NK-92 (cell line): ENCODE measurements at regions not wholly inside any gene's neighbourhood (a gene's known extent, or its start where the extent isn't known, plus 50 kb on each side); places are given as distances from the start of the nearest gene placed in this dataset.
"Not testable (repeated sequence)": the region's sequence is repeated elsewhere in the genome, so short reads cannot be mapped to it uniquely, and the experiment has no call there.

Experiments
- DNase-seq: peaks from one replicate; lab custom pipeline; 2025; ENCODE audit not compliant: unreplicated experiment; lab: John Stamatoyannopoulos, UW

DNA sequence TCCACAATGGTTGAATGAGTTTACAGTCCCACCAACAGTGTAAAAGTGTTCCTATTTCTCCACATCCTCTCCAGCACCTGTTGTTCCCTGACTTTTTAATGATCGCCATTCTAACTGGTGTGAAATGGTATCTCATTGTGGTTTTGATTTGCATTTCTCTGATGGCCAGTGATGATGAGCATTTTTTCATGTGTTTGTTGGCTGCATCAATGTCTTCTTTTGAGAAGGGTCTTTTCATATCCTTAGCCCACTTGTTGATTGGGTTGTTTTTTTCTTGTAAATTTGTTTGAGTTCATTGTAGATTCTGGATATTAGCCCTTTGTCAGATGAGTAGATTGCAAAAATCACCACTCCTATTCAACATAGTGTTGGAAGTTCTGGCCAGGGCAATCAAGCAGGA is 287.6 kb upstream of the RASGRP1 start:
- not testable (repeated sequence) for DNase-seq

DNA sequence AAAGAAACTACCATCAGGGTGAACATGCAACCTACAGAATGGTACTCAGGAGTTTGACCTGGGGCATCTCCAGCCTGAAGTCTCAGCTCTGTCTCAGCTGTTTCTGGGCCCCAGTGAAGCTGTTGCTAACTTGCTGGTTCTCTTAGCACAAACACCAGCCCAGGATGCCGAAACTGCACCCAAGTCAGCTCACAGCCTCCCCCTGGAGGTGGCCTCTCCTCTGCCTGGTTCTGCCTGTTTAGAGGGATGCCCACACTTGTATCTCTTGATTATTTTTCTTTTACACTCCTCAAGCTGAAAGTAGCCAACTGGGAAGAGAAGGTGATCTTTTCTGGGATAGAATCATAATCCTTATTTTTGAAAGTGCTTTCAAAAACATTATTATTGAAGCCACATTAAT is 289.0 kb upstream of the RASGRP1 start:
- DNase-seq, result no peak

DNA sequence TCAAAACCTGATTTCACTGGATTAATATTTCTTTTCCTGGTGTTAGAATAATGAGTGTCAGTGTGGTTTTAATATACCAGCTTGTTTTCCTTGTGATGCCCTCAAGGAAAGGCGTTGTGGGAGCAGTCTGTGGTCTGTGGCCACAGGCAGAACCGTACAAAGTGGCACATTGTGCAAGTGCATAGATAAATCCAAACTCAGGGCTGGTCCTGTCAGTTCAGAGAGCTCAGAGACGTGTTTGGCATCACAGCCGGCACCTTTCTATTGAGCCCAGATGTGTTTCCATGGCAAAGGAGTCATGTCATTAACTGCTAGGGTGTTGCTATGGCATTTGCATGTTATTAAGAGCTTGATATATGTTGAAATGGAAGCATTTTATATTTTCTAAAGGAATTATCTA is 289.9 kb upstream of the RASGRP1 start:
- no peak for DNase-seq

DNA sequence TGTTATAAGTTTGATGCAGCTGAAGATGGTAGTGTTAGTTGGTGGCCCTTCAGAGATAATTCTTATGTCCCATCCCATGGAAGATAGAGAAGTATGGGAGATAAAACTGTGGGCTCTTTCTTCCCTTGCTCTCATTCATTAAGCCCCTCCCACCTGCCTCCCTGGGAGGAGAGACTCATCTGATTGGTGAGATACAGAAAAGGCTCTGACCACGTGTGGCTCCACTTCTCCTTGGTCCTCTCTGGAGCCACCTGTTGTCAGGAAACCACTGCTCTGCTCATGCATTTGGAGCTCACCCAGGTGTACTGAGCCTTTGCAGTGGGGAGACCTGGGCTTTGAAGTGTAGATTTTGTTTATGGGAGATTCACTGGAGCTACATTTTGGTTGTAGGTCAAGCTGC is 293.2 kb upstream of the RASGRP1 start:
- DNase-seq, result no peak

DNA sequence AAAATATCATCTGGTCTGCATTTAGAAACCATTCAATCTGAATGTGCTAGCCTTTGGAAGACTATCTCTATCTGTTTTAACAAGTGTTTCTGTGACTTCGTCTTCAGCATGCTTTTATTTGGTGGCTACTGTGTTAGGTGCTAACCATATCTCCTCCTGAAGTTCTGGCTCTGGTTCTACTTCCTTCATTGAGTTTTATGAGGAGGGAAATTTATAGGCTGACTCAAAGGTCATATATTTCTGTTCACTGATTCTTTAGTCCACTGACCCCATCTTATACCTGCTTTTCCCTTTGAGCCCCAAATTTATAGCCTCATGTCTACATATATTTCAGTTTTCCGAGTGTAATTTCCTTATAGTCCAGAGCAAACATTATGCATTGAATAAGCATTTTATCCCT is 295.0 kb upstream of the RASGRP1 start:
- DNase-seq, result no peak

DNA sequence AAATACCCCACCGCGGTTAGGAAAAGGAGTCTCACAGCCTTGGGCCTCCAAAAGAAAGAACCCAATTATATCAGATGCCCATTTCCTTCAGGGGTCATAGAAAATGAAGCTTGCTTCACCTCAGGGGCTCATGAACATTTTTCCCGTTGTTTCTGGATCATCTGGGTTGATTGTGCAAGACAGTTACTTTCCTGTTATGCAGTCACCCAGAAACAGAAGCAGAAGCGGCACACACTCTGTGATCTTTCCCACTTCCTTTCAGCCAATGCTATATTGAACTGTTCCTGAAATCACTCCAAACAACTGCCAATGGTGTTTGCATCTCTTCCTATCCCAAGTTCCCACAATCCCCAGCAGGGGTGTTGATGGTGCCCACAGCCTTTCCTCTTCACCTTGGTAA is 295.6 kb upstream of the RASGRP1 start:
- DNase-seq, result no peak

DNA sequence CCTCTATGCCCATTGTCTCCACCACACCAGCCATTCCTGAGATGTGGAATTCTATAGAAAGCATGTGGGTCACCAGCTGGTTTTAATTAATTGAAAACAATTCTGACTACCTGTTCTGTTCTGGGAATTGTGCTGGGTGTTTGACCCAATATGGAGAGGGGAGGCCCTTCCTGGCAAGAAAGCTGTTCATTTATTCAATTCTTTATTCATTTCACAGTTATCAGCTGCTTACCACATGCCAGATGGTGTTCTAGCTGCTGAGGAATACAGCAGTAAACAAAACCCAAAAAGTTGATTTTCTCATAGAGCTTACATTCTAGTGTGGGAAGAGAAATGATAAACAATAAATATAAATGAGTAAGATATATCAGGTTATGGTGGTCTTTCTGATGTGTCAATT is 296.1 kb upstream of the RASGRP1 start:
- no peak for DNase-seq

DNA sequence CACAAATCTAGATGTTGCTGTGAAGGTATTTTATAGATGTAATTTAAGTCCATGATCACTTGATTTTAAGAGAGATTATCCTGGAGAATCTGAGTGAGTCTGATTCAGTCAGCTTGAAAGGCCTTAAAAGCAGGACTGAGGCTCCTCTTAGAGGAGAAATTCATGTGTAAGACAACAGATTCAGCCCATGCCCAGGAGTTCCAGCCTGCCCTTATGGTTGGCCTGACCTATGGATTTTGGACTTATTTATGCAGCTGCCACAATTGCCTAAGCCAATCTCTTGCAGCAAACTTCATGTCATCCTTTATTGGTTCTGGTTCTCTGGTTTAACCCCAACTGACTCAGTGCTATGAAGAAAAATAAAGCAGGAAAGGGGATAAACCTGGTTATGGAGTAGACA is 296.5 kb upstream of the RASGRP1 start:
- no peak for DNase-seq

DNA sequence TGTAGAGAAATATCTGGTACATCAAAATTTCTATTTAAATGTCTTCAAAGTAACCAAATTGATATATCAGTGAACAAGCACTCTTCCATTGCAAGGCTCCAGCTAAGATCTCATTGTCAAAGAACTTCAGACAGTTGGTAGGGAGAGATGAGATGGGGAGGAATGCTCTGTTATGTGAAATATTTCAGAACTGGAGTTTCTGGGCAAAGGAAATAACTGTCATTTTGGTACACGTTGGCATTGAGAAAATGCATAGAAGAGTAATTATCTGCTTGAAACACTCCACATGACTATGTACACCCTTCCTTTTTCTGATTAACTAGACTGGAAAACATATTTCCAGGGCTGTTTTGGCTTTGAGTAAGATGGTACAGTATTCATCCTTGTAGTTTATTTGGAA is 297.5 kb upstream of the RASGRP1 start:
- DNase-seq, result no peak

DNA sequence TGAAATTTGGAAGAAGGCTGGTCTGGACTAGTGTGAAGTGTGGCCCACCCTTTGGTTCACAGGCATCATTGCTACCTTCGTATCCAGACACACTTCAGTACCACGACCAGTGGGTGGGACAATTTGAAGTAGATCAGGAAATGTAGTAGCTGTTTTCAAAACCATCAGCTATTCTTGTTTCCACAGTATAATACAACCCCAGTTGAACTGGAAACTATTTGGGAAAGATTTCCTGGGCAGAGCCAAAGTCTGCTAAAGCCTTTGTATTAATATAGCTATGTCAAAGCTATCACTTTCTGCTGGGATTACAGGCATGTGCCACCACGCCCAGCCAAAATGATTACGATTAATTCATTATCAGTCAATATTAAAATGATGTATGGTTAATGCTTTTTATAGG is 298.8 kb upstream of the RASGRP1 start:
- DNase-seq, result no peak

DNA sequence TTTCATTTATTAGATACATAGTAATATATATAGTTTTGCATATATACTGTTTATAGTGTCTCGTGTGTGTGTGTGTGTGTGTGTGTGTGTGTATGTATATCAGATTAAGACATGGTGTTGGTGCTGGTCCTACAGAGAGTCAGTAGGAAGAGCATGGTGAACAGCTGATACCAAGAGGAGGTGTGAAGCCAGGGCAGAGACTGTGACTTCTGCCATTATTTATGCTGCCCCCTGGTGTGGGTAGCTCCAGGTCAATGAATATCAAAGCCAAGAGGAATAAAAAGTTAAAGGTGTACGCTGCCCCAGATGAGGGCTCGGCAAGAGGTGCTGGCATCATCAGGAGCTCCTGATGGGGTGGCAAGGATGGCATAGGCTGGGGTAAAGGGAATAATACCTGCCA is 299.5 kb upstream of the RASGRP1 start:
- no peak for DNase-seq

DNA sequence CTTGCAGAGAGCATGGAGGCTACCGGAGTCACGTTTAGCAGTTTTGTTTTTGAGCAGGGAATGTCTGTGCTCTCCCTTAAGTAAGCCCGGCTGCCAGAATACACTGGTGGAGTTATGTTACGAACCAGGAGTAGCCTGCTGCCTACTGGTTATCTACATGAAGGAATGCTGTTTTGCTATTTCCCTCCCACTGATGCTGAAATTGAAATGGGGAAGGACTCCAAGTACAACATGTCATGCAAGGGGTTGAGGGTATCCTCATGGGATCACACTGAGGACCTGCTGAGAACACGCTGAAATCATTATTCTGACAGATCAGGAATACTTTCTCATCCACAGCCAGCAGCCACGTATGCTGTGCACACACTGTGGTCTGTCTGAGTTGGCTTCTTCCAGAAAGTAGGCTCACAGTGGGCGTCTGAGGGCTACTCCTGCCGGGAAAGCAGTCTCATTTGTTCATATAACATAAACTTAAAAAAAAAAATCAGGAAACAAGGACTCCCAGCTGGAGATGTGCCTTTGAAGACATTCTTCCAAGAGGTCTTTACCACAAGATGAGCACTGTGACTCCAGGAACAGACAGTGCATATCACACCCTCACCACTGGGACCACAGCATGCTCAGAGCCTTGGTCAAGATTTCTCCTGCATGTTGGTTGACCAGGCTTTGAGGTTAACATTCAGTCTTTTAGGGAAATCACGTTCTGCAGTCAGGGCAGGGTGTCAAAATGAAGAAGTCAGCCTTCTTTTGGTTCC is 300.4 kb upstream of the RASGRP1 start:
- no peak for DNase-seq

DNA sequence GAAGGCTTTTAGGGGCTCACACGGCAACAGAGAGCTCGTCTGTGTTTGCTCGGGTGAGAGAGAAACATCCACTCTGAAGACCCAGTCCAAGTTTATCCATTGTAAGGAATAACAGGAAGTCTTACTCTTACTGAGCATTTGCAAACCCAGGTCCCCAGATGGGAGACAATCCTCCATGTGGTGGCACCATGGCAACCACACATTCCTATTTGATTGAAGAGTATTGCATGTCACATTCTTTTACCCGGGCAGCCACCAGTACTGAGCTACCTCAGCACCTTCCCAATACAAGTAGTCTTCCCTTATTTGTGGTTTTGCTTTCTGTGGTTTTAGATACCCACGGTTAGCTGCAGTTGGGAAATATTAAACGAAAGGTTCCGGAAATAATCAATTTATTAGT is 302.9 kb upstream of the RASGRP1 start:
- DNase-seq, result no peak

DNA sequence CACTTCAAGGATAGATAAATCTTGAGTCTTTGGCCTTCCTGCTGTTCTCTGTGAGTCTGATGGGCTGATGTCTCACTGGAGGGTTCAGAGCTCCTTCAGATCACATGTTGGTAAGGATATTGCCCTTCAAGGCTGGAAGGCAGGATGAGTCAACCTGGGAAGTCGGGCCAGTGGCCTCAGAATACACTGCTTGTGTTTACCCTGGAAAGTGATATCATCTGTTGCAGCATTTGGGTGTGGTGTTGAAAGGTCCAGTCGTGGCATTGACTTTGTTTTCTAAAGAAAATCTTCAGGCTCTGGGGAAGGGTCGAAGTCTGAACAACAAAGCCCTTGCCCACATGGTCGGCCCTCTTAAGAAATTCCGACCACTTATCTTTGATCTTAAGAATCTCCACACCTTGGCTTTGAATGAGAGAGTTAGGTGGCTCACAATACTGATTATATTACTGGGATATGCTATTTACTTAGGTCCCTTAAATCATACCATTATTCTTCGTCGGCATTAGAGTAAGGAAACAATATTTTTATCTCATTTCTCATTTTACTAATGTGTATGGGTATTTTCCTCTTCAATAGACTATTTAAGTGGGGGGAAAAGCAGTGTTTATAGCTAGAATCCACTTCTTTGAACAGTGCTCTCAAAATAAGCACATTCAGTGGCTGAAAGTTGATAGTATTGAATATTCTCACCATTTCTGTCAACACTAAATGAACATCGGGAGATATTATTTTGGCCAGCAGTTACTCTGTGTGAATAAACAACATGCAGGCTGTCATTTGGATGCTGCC is 303.9 kb upstream of the RASGRP1 start:
- DNase-seq, result no peak

DNA sequence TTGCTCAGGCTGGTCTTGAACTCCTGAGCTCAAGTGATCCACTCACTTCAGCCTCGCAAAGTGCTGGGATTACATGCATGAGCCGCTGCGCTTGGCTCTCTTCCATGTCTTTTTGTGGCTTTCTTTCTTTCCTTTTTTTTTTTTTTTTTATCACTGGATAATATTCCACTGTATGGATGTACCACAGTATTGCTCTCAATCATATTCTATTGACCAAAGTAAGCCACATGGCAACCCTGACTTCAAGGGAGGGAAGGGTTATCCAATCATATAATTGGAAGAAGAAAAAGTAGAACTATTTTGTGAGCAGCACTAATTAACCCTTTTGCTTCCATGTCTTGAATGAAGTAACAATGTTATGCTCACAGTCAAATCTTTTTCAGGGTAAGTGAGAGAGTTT is 307.0 kb upstream of the RASGRP1 start:
- no peak for DNase-seq

DNA sequence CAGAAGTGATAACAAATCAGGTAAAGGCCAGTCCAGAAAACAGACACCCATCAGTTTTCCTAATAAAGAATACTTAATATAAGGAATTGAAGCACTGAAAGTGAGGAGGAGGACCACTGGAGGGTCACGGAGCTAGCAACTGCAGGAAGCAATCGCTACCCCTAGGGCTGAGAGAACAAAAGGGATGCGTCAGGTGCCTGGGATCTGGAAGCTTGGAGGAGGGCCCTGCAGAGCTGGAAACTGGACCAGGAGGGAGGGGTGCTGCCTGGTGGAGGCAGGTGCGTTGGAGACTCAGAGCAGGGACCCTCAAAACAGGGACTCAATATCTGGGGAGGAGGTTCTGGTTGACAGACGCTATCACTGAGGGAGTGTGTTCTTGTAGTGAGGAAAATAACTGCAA is 308.1 kb upstream of the RASGRP1 start:
- DNase-seq, result no peak

DNA sequence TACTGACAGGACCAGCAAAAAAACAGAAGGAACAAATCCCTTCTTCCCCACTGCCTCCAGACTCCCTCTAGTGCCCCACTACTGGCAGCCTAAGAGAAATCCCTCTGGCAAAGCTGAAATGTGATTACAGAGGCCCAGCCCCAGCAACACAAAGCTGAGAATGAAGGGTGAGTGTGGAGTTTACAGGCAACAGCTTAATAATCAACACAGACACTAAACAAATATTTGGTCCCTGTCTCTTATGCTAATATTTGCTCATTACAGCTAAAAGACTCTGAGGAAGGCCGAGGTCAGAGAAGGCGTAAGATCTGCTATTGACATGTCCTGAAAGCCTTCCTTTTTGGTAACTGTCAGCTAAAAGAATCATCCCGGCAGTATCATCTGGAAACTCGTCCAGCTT is 308.5 kb upstream of the RASGRP1 start:
- no peak for DNase-seq

DNA sequence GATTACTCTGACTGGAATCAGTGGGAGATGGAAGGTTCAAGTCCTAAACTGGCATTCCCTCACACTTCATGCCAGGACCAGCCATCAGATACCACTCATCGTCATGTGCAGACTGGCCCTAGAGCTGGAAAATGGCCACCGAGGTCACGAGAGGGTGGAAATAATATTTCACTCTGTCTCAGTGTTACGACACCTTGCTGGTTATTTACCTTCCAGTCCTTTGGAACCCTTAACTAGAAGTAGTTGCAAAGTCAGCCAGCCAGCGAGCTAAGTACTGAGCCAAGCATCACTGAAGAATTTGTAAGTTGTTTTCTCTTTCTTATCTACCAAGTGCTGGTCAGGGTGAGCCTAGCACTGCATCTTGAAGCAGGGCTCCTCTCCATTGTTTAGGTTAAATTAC is 309.9 kb upstream of the RASGRP1 start:
- no peak for DNase-seq

DNA sequence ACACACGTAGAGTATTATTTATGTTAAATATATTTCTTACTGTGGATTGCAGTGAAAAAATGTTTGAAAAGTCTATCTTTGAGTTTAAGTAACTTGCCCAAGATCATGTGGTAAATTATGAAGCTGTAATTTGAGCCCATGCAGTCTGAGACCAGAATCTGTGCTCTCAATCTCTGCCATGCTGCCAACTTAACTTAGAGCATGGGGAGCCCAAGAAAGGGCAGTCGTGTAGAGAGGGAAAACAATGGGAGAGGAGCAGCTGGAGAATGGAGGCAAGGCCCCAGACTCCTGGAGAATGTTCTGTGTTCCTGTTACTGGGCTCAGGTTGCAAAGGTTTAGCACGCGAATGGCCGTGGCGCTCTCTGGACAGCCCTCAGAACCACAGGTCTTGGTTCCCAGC is 311.6 kb upstream of the RASGRP1 start:
- no peak for DNase-seq

DNA sequence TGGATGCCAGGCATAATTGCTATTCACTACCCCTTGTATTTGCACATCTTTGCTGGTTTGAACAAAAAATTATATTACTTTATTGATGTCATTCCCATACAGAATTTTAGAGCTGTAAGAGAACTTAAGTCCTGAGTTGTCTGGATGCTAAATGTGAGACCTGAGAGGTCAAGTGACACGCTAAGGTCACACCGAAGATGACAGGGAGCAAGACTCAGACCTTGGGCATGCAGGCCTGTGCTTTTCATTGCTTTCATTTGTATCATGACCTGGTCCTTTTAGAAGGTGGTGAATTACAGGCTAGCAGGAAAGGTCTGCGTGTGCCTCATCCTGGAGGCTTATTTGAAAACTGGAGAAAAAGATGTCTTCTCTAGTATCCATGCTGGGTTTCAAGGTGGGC is 312.0 kb upstream of the RASGRP1 start:
- DNase-seq, result no peak

DNA sequence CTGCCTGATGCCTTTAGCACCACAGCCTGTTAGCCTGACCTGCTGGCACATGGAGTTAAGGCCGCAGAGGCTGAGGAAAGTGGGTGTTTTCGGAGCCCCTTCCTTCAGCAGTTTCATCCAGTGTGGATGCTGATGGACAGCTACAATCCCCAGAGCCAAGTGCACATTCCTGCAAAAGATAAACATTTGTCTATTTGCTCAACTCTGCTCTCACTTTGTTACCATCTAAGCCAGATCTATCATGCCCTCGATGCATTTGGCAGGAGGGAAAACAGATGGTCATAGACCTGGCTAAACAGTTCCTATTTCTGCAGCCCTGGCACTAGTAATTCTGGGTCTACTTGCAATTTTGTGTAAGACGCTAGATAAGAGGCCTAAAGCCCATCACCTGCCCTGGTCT is 312.9 kb upstream of the RASGRP1 start:
- DNase-seq, result no peak

DNA sequence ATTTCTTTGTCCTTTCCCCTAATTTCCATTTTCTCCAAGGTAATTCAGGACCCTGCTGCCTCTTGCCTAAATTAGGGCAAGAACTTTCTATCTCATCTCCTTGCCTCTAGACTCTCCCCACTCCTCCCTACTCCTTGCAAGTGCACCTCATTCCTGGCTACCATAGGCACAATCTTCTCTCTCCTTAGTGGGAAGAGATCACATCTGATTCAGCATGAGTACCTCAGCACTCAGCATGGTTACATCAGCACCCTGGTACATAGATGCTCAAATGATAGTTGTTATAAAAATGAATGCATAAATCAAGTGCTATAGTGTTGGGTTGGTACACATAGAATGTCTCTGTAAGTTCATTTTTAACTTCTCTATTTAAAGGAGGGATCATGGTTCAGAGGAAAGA is 313.4 kb upstream of the RASGRP1 start:
- no peak for DNase-seq

DNA sequence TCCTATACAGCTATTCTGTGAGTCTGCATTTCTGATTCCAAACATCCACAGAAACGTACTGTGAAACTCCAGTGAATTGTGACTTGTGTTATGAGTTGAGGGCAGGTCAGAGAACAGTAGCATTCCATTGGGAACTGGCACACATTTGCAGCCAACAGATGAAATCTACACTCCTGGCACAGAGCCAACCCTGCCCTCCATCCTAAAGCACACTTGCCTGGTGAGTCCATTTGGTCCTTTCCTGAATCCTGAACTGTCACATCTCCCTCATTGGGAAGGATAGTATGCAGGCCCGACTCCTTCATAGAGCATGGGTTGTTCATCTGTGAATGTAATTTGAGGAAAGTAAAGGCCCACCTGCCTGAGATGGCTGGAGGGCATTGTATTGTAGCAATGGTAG is 314.3 kb upstream of the RASGRP1 start:
- DNase-seq, result no peak
